ENCODE measurements at regions not wholly inside any gene's neighbourhood (a gene's known extent, or its start where the extent isn't known, plus 50 kb on each side); places are given as distances from the start of the nearest gene placed in this dataset.
"Not testable (repeated sequence)": the region's sequence is repeated elsewhere in the genome, so short reads cannot be mapped to it uniquely, and the experiment has no call there.

GRCh38 chr3:197364410-197365071, 66.1 kb upstream of the DLG1 start:
- Histone ChIP-seq H3K27me3 (no peaks in the 10 kb centered on the region), H3K36me3 (no peaks in the 10 kb centered on the region), H3K4me1 (peaks cover 0 to 10% of the 10 kb centered on the region in 2 donors), H3K4me3 (no peak overlapping the region), H3K9me3 (no peaks in the 10 kb centered on the region), H3K27ac (no peak overlapping the region)
- no peak for DNase-seq (ENCODE audit: low spot score)
- TF ChIP-seq, protein P1, sequence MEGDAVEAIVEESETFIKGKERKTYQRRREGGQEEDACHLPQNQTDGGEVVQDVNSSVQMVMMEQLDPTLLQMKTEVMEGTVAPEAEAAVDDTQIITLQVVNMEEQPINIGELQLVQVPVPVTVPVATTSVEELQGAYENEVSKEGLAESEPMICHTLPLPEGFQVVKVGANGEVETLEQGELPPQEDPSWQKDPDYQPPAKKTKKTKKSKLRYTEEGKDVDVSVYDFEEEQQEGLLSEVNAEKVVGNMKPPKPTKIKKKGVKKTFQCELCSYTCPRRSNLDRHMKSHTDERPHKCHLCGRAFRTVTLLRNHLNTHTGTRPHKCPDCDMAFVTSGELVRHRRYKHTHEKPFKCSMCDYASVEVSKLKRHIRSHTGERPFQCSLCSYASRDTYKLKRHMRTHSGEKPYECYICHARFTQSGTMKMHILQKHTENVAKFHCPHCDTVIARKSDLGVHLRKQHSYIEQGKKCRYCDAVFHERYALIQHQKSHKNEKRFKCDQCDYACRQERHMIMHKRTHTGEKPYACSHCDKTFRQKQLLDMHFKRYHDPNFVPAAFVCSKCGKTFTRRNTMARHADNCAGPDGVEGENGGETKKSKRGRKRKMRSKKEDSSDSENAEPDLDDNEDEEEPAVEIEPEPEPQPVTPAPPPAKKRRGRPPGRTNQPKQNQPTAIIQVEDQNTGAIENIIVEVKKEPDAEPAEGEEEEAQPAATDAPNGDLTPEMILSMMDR (IDR thresholded peaks at IDR 0.05), result no peak

- no peaks in the 10 kb centered on the region for H3K36me3 ChIP-seq
- no peak for DNase-seq (ENCODE audit: low spot score)
- H3K4me3 ChIP-seq, result no peak overlapping the region
- TF ChIP-seq, protein P1 (IDR thresholded peaks at IDR 0.05), result no peak
- no peaks in the 10 kb centered on the region for H3K9me3 ChIP-seq
- no peak overlapping the region for H3K27ac ChIP-seq
- H3K4me1 ChIP-seq, result peaks cover 0 to 10% of the 10 kb centered on the region in 2 donors
- H3K27me3 ChIP-seq, result no peaks in the 10 kb centered on the region
Observed at GRCh38 chr3:197363553-197364409, 65.4 kb upstream of the DLG1 start.

DNA sequence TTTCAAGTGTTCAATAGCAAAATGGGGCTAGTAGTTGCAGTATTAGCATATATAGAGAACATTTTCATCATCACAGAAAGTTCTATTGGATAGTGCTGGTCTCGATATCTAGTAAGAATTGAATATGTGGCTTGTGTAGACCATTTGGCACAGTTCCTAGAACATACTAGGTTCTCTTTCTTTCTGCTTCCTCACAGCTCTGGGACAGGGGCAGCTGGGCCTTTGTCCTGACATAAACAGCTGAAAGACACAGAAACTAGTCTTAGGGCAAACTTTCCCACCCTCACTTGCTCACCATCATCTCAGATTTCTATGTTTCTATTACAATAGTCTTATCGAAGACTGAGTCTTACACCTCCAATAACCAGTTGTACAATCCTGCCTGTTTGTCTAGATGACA, 63.7 kb upstream of the DLG1 start:
- no peaks in the 10 kb centered on the region for H3K9me3 ChIP-seq

GRCh38 chr3:197360095-197360494, 61.7 kb upstream of the DLG1 start:
- not testable (repeated sequence) for H3K27ac ChIP-seq; DNase-seq (ENCODE audit: low spot score); H3K27me3 ChIP-seq; H3K36me3 ChIP-seq; H3K4me3 ChIP-seq; H3K9me3 ChIP-seq
- H3K4me1 ChIP-seq, result peaks cover 0 to 13% of the 10 kb centered on the region in 2 donors

More for the DNA sequence above, 63.7 kb upstream of the DLG1 start:
- Histone ChIP-seq H3K27me3 (no peaks in the 10 kb centered on the region), H3K4me1 (peaks cover 0 to 7% of the 10 kb centered on the region in 2 donors), H3K36me3 (no peaks in the 10 kb centered on the region), H3K27ac (no peak overlapping the region), H3K4me3 (no peak overlapping the region)
- TF ChIP-seq, protein P1 (IDR thresholded peaks at IDR 0.05), result no peak
- no peak for DNase-seq (ENCODE audit: low spot score)

DNA sequence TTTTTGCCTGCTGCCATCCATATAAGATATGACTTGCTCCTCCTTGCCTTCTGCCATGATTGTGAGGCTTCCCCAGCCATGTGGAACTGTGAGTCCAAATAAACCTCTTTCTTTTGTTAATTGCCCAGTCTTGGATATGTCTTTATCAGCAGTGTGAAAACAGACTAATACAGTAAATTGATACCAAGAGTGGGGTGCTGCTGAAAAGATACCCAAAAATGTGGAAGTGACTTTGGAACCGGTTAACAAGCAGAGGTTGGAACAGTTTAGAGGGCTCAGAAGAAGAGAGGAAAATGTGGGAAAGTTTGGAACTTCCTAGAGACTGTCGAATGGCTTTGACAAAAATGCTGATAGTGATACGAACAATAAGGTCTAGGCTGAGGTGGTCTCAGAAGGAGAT, 61.1 kb upstream of the DLG1 start:
- H3K36me3 ChIP-seq; H3K27me3 ChIP-seq; DNase-seq (ENCODE audit: low spot score); H3K9me3 ChIP-seq; H3K4me3 ChIP-seq; H3K27ac ChIP-seq: not testable (repeated sequence)
- H3K4me1 ChIP-seq, result peaks cover 0 to 17% of the 10 kb centered on the region in 2 donors

DNA sequence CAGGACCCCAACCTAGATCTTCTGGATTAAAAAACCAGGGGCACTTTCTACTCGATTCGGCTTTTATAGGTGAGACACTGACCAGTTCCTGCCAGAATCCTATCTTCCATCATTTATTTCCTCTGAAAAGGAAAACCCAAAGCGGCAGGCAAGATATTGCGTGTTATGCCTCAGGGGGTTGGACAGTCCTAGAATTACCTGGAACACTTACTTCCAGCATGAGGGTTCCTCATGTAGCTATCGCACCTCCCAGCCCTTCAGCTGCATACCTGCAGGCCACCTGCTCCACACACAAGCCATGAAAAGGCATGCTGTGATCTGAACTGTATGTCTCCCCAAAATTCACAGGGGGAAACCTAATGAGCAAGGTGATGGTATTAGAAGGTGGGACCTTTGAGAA, 58.3 kb upstream of the DLG1 start:
- no peak for DNase-seq (ENCODE audit: low spot score)
- Histone ChIP-seq H3K36me3 (no peaks in the 10 kb centered on the region), H3K27me3 (no peaks in the 10 kb centered on the region), H3K4me3 (peak overlapping the region; percentile 14 to 15), H3K9me3 (no peaks in the 10 kb centered on the region), H3K4me1 (peaks cover 0 to 35% of the 10 kb centered on the region in 2 donors), H3K27ac (peak overlapping the region in 1 of 2 donors; percentile 5)
- TF ChIP-seq, protein P1 (IDR thresholded peaks at IDR 0.05), result no peak
